ENCODE measurements at regions not wholly inside any gene's neighbourhood (a gene's known extent, or its start where the extent isn't known, plus 50 kb on each side); places are given as distances from the start of the nearest gene placed in this dataset.

GRCh38 chr5:4772591-4772990 lies 367.5 kb upstream of the ADAMTS16 start:
- TF ChIP-seq CTCF (conservative IDR thresholded peaks at IDR 0.05; ENCODE audit: low read depth in 2 of 2), result no peak
- TF ChIP-seq POLR2AphosphoS5 (IDR thresholded peaks at IDR 0.05; ENCODE audit: low read depth), result no peak
- TF ChIP-seq REST (IDR thresholded peaks at IDR 0.05; ENCODE audit: unreplicated experiment), result no peak
- no peak for TF ChIP-seq JUNB (IDR thresholded peaks at IDR 0.05; ENCODE audit: unreplicated experiment)
- no peak for TF ChIP-seq EZH2 (IDR thresholded peaks at IDR 0.05; ENCODE audit: low read depth, unreplicated experiment)

All from GM23338 (cell line).